Neural cell (in vitro differentiated cells): ENCODE measurements at regions not wholly inside any gene's neighbourhood (a gene's known extent, or its start where the extent isn't known, plus 50 kb on each side); places are given as distances from the start of the nearest gene placed in this dataset.

Experiments
- H2AFZ ChIP-seq: fragments of 200-600, 300-800 bp; sonication (generic), shearing (Covaris generic); 2 replicates; pipeline ENCODE4 v1.6.0; 2014; ENCODE audit warnings: low read depth, mild to moderate bottlenecking, antibody characterized with exemption, low read length, moderate library complexity
- H3F3A ChIP-seq: fragments of 200-600 bp; shearing (Covaris generic); 2 replicates; pipeline ENCODE4 v1.6.1; 2016; ENCODE audit warnings: mild to moderate bottlenecking, moderate library complexity, mixed read lengths, antibody characterized with exemption, low read length; ENCODE audit not compliant: insufficient read depth, poor library complexity, severe bottlenecking
- H3K27ac ChIP-seq: fragments of 200-600, 300-800 bp; sonication (generic), shearing (Covaris generic); 2 replicates; pipeline ENCODE4 v1.5.1; 2014; ENCODE audit warnings: mild to moderate bottlenecking, low read length, moderate library complexity
- H3K27me3 ChIP-seq: fragments of 300-800, 200-600 bp; sonication (generic), shearing (Covaris generic); 2 replicates; pipeline ENCODE4 v1.6.0; 2014; ENCODE audit warnings: mild to moderate bottlenecking, low read depth, low read length, moderate library complexity; ENCODE audit not compliant: insufficient read depth
- H3K36me3 ChIP-seq: fragments of 300-800, 200-600 bp; sonication (generic), shearing (Covaris generic); 2 replicates; pipeline ENCODE4 v1.5.1; 2014; ENCODE audit warnings: mild to moderate bottlenecking, antibody characterized with exemption, low read length, moderate library complexity; ENCODE audit not compliant: insufficient read depth
- H3K4me2 ChIP-seq: fragments of 300-800, 200-600 bp; sonication (generic), shearing (Covaris generic); 2 replicates; pipeline ENCODE4 v1.6.0; 2014; ENCODE audit warnings: mild to moderate bottlenecking, low read length
- H3K4me3 ChIP-seq: fragments of 300-800, 200-600 bp; sonication (generic), shearing (Covaris generic); 2 replicates; pipeline ENCODE4 v1.5.1; 2014; ENCODE audit warnings: mild to moderate bottlenecking, low read length, moderate library complexity
- H3K79me2 ChIP-seq: fragments of 200-600 bp; shearing (Covaris generic); replicated peaks from 2 replicates; pipeline ENCODE4 v1.6.0; 2014; ENCODE audit warnings: mild to moderate bottlenecking, low read length, moderate library complexity; ENCODE audit not compliant: insufficient read depth
- H3K9ac ChIP-seq: fragments of 300-800, 200-600 bp; sonication (generic), shearing (Covaris generic); 2 replicates; pipeline ENCODE4 v1.6.1; 2016; ENCODE audit warnings: mild to moderate bottlenecking, low read length, mixed read lengths
- H3K9me2 ChIP-seq: fragments of 200-600 bp; shearing (Covaris generic); 2 replicates; pipeline ENCODE4 v1.6.1; 2016; ENCODE audit warnings: mild to moderate bottlenecking, low read length, mixed read lengths; ENCODE audit not compliant: insufficient read depth
- H3K9me3 ChIP-seq: fragments of 200-600, 300-800 bp; sonication (generic), shearing (Covaris generic); 2 replicates; pipeline ENCODE4 v1.6.1; 2016; ENCODE audit warnings: mild to moderate bottlenecking, mixed run types, low read length, moderate library complexity, mixed read lengths
- H4K20me1 ChIP-seq: fragments of 200-600 bp; shearing (Covaris generic); 2 replicates; pipeline ENCODE4 v1.6.1; 2016; ENCODE audit warnings: mild to moderate bottlenecking, mixed run types; ENCODE audit not compliant: insufficient read depth
- CTCF ChIP-seq: fragments of 450-650 bp; IDR thresholded peaks from 2 replicates; pipeline ENCODE4 v1.5.1; 2014; ENCODE audit warnings: antibody characterized with exemption, mild to moderate bottlenecking, moderate library complexity; ENCODE audit not compliant: poor library complexity, severe bottlenecking
- EP300 ChIP-seq: fragments of 450-650 bp; conservative IDR thresholded peaks from 2 replicates; pipeline ENCODE4 v1.6.1; 2014; ENCODE audit warnings: antibody characterized with exemption, mild to moderate bottlenecking, moderate library complexity; ENCODE audit not compliant: poor library complexity, severe bottlenecking
- EZH2 ChIP-seq: fragments of 200-600, 300-800 bp; shearing (Covaris generic), sonication (generic); IDR thresholded peaks from 2 replicates; pipeline ENCODE4 v1.6.1; 2014; ENCODE audit warnings: antibody characterized with exemption, low read length, borderline replicate concordance, mild to moderate bottlenecking; ENCODE audit not compliant: insufficient read depth, poor library complexity, severe bottlenecking
- MXI1 ChIP-seq: fragments of 450-650 bp; conservative IDR thresholded peaks from 2 replicates; pipeline ENCODE4 v1.6.1; 2014; ENCODE audit warnings: antibody characterized with exemption, mild to moderate bottlenecking; ENCODE audit not compliant: poor library complexity, severe bottlenecking
- POLR2AphosphoS5 ChIP-seq: IDR thresholded peaks from 2 replicates; pipeline ENCODE4 v1.6.1; 2012
- RAD21 ChIP-seq: fragments of 450-650 bp; conservative IDR thresholded peaks from 2 replicates; pipeline ENCODE4 v1.6.1; 2014; ENCODE audit warnings: antibody characterized with exemption, mild to moderate bottlenecking, moderate library complexity
- REST ChIP-seq: IDR thresholded peaks from 2 replicates; pipeline ENCODE4 v1.6.1; 2012; ENCODE audit warnings: borderline replicate concordance
- SMC3 ChIP-seq: fragments of 450-650 bp; conservative IDR thresholded peaks from 2 replicates; pipeline ENCODE4 v1.6.1; 2014; ENCODE audit warnings: antibody characterized with exemption, mild to moderate bottlenecking, moderate library complexity; ENCODE audit not compliant: poor library complexity
- TAF1 ChIP-seq: IDR thresholded peaks from 2 replicates; pipeline ENCODE4 v1.6.1; 2012; ENCODE audit warnings: low read depth

- Histone ChIP-seq H3K27ac (no peak overlapping the region), H3K9me2 (no peaks in the 10 kb centered on the region), H3K4me2 (no peak overlapping the region), H3K9me3 (no peaks in the 10 kb centered on the region), H3F3A (no peaks in the 10 kb centered on the region), H3K79me2 (no peaks in the 10 kb centered on the region), H3K4me3 (no peak overlapping the region), H2AFZ (no peak overlapping the region), H3K36me3 (no peaks in the 10 kb centered on the region), H3K9ac (no peak overlapping the region), H3K27me3 (no peaks in the 10 kb centered on the region), H4K20me1 (no peaks in the 10 kb centered on the region)
- no peak for TF ChIP-seq MXI1
- TF ChIP-seq RAD21: no peak
- TF ChIP-seq CTCF: no peak
- TF ChIP-seq EP300: no peak
- no peak for TF ChIP-seq POLR2AphosphoS5
- TF ChIP-seq TAF1: no peak
- no peak for TF ChIP-seq EZH2
- TF ChIP-seq REST: no peak
- no peak for TF ChIP-seq SMC3
These were observed 253.6 kb downstream of the CCSER2 start for GRCh38 chr10:84581976-84582375.

GRCh38 chr10:84583501-84583900, 255.1 kb downstream of the CCSER2 start:
- Histone ChIP-seq H3K4me3 (no peak overlapping the region), H3K27ac (no peak overlapping the region), H3K79me2 (no peaks in the 10 kb centered on the region), H3K4me2 (no peak overlapping the region), H3K36me3 (no peaks in the 10 kb centered on the region), H2AFZ (no peak overlapping the region), H3K9ac (no peak overlapping the region), H3F3A (no peaks in the 10 kb centered on the region), H3K9me3 (no peaks in the 10 kb centered on the region), H3K9me2 (no peaks in the 10 kb centered on the region), H3K27me3 (no peaks in the 10 kb centered on the region), H4K20me1 (no peaks in the 10 kb centered on the region)
- TF ChIP-seq CTCF (no peak), SMC3 (no peak), REST (no peak), EZH2 (no peak), EP300 (no peak), MXI1 (no peak), TAF1 (no peak), RAD21 (no peak), POLR2AphosphoS5 (no peak)
